NCI-H1694 treated with DMSO at 0.1 percent for 48 hours (cell line): ENCODE measurements at regions not wholly inside any gene's neighbourhood (a gene's known extent, or its start where the extent isn't known, plus 50 kb on each side); places are given as distances from the start of the nearest gene placed in this dataset.
"Not testable (repeated sequence)": the region's sequence is repeated elsewhere in the genome, so short reads cannot be mapped to it uniquely, and the experiment has no call there.

Experiments
- DNase-seq: peaks from one replicate; lab custom pipeline; 2025; lab: John Stamatoyannopoulos, UW

DNA sequence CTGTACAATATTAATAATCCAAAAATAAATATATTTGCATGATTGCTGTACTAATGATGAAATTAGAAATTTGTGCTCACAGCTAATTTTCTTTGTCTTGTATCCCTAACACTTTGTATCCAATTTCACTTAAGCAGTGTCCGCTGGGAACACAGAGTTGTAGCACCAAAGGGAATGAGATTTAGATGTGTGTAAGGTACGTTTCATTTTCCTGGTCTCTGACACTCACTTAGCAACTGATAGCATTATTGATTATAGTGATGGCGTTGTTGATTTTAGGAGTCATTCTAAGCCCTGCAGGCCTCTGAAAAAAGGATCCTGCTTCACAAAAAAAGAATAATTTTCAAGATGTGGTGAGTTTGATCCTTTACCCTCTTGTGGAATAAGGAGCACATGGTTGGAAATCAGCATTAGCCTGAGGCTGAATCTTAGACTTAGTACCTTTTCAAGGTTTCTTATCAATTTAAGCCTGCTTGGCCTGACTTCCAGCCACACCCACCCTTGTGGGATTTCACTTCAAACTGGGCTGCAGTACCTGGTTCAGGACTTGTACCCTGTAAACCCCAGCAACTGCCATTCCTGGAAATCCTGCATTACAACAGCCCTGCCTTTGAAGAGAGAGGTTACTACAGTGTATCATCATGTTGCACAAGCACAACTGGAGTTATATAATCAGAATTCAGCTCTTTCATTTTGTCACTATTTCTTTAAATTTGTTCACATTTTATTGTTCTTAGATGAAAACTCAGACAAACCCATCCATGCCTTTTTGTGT is 116.2 kb downstream of the RND3 start:
- no peak for DNase-seq

DNA sequence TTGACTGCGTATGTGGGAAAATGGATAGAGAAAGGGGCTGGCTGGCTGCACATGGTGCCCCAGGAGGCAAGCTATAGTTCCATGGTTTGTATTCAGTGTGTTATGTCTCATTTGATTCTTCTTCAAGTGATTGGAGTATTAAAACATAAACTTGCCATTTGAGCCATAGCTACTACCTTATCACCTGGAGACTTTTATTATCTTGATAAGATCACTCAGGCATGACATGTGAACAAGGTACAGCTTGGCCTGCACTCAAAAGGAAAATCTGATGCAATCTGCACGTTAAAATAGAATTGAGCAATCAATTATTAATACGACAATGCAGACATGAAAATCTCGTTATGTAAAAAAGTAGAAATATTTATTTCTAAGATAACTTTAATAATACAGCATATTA is 116.9 kb downstream of the RND3 start:
- no peak for DNase-seq

DNA sequence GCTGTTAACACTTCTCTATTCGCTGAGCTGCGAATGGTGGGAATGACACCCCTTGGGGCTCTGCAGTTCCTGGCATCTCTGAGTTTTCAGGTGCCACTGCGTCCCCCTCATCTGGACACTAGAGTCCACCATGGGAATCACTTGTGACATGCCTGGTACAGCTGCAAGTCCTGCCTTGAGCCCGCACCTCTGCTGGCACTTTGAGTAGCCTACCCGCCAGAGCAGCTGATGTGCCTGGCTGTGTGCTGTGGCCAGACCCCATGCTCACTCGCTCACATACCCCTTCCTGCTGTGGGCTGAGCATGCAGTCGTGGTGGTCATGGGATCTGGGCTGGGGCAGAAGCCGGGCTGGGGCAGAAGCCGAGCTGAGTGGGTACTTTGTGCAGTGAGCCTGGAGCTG is 117.6 kb downstream of the RND3 start:
- no peak for DNase-seq

DNA sequence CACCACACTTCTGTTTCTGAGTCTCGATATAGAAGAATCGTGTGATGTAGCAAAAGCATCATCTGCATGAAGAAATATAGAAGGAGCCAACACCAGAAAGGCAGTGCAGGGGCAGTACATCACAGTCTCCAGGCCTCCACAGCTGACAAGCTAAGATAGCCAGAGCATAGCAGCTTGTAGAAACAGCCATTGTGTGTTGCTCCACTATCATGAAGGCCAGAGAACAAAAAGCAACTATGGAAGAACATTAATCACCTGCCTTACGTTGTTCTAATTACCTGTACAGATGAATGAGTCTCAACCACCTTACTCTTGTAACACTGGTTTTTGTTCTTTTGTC is 129.0 kb downstream of the RND3 start:
- no peak for DNase-seq

DNA sequence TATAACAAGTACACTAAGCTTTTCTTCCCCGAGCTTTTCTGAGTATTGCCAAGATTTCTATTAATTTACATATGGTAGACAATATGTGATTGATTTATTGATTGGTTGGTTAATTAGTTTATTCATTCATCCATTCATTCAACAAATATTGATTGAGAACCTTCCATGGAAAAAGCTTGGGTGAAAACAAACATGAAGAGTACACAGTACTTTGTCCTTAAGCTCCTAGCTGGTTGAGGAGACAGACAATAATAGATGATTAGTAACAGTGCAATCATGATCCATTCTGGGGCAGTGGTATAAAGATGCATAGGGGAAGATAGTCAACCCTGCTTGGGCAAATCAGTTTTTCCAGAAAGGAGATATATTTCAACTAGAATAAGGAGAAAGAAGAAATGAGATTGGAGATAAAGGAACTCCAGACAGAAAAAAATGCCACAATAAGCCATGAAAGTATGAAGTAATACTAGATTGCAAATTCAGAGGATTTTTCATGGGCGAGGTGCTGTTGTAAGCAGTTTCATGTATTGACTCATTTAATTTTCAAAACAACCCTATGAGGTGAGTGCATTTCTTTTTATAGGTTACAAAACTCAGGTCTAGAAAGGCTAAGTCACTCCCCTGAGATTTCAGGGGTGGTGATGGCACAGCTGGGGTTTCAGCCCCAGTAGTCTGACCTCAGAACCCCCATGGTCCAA is 129.5 kb downstream of the RND3 start:
- DNase-seq: no peak

DNA sequence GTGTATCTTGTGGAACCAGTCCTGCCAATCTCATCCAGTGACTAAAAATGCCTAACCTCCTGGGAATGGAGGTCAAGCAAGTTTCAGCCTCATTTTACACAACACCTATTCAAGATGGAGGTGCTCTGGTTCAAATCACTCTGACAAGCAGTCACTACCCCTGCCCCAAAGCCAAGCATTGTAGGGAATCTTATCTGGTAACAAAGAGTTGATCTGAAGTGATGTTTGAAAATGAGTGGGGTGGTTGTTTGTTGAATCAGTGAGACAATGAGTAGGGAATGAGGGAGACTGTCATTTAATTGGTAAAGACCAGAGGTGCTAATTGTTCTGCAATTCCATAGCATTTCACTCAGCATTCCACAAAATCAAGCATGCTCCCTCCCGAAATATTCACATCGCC is 132.0 kb downstream of the RND3 start:
- no peak for DNase-seq

DNA sequence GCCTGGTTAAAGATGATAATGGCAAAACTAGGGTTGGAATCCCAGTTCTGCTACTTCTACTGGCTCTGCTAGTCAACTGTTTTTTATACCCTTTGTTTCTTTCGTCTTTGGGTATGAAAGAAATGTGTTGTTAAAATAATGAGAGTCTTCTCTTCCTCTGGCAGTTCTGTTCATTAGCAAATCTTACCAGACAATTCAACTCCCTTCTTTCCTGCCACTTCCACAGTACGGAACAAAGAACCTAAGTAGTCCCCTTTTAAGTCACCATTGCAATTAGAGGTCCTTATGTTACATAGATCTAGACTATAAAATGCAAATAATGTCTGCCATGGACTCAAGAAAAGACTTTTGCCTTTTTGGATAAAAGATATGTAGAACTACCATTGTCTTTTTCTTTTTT is 134.1 kb downstream of the RND3 start:
- DNase-seq: no peak

DNA sequence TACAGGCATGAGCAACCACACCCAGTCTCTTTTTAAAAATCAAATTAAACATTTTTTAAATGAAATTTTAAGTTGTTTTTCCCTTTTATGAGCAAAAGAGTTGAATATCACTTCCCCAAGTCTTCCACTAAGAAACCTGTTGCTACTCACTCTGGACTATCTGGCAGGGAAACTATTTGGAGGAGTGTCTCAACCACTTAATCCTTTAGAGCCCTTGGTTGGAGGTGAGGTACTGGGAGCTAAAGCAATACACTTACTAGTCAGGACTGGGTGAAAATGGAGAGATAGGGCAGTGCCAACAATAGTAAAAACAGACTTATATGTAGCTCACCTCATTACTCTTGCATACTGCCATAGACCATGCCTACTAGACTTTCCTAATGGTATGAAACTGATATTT is 135.5 kb downstream of the RND3 start:
- DNase-seq: no peak

DNA sequence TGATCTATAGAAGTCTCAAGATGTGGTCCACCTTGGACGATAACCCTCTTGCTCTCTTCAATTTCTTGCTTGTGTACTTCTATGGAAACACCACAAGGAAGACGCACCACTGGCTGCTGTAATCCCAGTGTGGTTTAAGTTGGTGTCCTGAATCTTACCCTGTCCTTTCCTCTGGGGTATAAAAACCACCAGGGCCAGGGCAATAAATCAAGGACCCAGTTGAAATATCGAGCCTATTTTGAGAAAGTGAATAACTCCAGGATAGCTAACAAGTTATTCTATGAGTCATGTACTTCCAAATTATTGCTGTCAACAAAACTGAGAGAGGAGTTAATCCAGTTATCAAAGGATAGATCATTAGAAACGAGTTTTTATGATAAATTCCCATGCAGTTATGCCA is 137.0 kb downstream of the RND3 start:
- no peak for DNase-seq

DNA sequence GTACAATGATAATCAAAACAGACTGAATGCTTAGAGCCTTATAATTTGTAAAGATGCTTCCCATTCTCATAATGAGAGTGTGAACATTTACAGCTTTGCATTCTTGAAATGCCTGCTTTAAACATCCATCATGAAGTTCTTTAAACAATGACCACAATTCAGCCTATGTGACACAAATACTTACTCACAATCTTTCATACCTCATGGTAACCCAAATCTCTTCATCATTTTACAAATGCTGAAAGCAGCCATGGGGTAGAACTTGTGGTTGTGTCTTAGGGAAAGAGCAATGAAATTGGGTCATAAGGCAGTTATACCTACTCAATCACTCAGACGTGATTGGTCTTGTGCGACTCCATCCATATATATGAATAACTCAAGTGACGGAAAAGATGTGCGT is 140.7 kb downstream of the RND3 start:
- no peak for DNase-seq

DNA sequence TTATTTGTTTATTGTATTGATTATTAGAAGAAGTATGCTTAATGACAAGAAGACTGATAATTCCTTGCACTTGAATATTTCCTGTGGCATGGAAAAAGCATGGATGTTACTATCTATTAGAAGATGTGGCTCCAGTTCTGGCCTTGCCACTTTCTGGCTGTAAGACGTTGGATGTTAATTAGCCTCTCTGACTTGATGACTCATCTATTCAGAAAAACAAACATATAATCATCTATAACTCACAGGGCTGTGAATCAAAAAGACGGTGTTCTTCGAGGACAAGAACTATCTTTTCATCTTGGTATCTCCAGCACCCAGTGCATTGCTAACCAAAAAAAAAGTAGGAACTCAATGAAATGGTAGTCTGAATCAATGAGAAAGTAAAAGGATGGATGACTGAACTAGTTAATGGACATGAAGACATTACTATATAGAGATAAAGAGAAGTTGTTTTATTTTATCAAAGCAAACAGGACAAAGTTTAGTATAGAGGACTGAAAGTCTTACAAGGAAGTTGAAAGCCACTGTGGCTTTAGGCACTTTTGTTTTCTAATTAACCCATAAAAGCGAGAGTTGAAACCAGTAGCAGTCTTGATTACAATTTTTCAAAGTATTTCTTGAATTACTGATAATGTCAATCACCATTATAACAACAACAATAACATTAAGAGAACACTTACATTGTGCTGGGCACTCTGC is 145.3 kb downstream of the RND3 start:
- no peak for DNase-seq

DNA sequence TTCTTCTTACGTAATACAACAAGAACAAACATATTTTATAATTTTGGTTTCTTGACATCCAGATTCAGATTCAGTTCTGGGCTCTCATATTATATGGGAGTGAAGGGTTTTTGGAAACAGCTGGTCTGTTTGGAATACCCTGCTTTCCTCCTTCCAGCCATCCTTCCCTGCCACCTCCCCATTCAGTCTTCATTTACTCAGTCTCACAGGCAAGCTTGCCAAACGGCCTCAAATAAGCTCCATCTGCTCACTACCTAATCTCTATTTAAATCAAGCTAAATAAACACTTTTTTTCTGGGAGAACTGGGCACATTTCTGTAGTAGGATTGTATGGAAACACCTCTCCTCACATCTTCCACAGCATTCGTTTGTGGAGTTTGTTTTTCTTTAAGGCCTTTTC is 147.5 kb downstream of the RND3 start:
- peak; percentile 90 for DNase-seq

DNA sequence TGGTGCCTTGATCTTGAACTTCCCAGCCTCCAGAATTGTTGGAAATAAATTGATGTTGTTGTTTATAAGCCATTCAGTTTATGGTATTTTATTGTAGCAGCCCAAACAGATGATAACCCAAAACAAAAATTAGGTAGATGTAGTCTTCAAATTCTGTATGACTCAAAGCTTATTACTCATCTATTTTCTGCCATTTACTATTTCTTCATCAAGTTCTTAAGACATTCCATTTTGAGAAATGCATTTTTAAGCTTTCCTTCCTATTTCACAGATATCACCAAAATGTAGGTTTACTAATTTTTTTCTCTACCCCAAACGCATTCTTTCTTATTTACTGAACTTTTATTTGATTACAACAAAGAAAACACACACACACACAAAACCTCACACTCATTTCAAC is 148.2 kb downstream of the RND3 start:
- no peak for DNase-seq

DNA sequence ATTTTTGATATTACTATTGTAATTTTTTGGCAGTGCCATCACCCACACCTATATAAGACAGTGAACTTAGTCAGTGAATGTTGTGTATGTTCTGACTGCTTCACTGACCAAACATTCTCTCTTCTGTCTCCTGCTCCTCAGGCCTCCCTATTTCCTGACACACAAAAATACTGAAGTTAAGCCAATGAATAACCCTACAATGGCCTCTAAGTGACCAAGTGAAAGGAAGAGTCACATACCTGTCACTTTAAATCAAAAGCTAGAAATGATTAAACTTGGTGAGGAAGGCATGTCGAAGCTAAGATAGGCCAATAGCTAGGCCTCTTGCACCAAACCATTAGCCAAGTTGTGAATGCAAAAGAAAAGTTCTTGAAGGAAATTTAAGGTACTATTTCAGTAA is 151.9 kb downstream of the RND3 start:
- DNase-seq: no peak

DNA sequence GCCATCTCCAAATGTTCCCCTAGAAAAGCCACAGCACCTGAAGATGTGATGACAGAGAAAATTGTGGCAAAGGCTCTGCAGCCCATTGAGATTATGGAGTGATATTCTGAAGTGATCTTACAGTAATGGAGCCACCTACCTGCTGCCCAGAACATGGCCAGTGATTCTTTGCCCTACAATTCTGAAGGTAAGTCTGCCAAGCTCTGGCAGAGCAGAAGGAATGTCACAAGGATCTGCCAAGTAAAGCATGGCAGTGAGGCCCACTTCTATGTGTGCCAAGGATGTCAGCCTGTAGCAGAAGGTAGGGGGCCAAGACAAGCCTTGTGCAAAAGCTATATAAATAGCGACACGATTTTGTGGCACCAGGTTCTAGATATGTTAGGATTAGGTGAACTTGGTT is 155.1 kb downstream of the RND3 start:
- no peak for DNase-seq

DNA sequence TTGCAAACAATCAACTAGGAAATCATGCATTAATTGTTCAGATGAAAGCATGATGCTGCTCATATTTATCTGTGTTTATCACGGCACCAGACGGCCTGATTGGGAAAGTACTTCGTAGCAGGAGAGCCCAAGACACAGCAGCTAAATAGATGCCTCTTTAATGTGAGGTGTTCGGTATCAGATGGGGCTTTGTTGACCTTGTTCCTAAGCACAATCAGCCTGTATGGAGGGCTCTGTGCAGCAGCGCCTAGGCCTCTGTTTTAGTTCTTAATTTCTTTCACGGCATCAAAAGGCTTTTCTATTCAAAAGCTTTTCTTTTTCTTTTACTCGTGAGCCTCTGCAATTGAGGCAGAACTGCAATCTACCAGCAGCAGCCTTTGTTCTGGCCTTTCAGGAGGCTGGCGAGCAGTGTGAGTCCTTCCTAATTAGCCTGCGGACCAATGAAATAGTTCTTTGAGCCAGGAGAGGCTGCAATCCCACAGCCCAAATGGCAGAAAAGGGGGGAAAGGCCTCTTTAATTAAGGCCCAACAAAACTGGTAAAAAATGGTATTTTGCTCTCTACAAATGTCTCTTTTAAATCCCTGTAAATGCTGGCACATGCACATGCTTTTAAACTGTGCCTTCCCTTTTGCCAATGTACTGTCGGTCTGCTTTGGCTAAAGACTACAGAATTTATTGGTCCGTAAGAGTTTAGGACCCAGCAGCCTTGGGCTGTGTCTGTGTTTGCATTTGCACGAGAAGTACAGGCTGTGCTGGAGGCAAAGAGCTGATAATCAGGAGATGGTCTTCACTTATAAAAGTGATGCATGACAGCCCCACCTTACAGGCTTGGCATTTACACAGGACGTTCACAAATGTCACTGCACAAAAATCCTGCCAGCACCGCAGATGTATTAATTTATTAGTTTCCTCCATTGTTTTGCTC is 159.6 kb downstream of the RND3 start:
- peak; percentile 5 for DNase-seq

DNA sequence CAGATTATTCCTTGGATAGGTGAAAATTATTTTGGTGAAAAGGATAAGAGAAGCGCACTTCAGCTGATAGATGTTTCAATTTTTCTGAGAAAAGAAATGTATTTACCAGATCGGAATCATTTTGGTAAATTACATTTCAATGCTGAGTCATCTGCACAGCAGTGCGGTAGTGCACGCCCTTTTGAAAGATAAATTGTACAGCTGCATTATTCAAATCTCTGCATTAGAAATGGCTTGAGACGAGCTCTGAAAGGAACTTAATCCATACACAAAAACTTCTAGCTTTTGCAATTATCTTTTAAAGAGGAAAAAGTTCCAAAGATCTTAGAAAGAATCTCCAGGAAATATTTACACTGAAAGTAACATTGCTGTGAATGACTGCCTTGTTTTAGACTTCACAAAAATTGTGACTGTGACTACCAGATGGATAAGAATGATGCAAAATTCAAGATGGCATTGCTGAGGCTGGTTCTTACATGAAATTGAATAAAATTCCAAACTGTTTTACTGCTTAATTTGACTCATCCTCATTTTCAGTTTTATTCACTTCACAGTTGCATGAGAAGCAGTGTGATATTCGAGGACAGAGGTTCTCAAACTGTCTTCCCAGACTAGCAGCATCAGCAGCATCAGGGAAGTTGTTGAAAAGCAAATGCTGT is 161.7 kb downstream of the RND3 start:
- DNase-seq: no peak

DNA sequence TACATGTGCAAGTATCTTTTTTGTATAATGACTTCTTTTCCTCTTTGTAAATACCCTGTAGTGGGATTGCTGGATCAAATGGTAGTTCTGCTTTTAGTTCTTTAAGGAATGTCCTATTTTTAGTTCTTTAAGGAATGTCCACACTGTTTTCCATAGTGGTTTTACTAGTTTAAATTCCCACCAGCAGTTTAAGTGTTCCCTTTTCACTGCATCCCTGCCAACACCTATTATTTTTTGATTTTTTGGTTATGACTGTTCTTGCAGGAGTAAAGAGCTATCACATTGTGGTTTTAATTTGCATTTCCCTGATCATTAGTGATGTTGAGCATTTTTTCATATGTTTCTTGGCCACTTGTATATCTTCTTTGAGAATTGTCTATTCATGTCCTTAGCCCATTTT is 164.4 kb downstream of the RND3 start:
- not testable (repeated sequence) for DNase-seq

DNA sequence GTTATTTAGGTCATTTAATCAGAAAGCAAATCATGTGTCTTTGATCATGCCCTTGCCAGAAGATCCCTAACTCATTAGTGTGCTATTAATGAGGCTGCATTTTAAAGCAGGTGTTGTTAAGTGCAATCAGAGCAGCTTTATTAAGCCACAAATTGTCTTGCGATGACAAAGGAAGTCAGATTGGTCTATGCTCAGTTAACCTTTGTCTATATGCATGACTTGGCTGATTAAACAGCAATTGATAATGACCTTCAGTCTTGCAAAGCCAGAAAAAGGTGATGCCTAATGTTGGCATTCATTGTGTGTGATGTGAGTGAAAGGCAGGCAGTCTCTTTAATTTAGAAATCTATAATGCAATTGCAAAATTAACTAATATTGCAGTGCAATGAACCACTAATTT is 166.9 kb downstream of the RND3 start:
- DNase-seq: no peak

DNA sequence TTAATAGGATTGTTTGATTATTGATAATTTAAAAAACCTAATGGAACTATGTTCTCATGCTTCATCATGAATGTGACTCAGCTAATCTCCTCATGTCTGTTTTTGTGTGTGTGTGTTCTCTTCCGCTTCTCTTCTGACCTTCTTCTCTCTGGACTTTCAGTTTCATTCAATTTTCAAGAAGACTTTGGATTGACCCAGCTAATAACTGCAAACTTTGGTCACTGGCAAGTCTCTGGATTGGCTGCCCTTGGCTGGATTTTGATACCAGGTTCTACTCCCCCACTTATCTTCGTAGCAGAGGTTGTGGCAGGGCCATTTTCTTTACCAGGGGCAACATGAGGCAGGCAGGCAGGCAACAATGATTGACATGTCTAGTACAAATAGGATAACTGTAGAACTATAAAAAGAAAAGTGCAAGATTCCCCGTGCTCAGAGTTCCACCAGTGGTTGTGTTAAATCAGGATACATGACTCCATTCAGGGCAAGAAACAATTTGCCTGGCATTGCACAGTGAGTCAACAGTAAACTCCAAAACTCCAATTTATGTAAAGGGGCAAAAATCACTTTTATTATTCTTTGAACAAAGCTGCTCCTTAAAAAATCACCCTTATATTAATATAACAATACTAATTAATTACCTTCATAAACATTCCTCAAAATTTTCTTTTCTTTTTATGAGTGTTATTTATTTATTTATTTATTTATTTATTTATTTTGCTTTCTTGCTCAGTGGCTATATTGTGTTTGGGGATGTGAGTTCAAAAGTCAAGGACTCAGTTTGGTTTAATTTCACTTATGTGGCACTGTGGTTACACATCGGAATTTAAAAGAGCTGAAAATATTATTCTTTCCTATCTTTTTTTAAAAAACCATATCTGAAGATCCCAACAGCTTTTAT is 167.6 kb downstream of the RND3 start:
- no peak for DNase-seq

DNA sequence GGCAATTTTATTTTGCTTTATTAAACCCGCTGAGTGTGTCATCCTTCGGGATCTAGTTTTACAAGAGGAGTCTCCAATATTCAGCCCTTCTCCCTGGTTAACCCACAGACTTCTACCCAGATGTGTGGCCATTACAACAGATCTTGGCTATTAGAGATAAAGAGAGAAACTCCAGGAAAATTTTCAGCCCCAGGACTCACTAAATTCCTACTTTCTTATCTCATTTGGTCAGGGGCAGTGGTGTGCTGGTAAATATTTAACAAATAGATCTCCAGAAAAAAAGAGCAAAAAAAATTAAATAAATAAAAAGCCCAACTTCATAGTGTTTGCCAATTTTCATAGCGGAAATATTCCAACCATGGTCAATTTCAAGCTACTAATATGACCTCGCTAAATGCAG is 168.4 kb downstream of the RND3 start:
- no peak for DNase-seq
